H1 (cell line): ENCODE measurements at regions not wholly inside any gene's neighbourhood (a gene's known extent, or its start where the extent isn't known, plus 50 kb on each side); places are given as distances from the start of the nearest gene placed in this dataset.

Experiments used
- CTCF ChIA-PET: fragments of 300-600 bp; sonication (Branson Sonifier 250); formaldehyde crosslinking; loops from one replicate; lab custom pipeline; 2021; ENCODE audit not compliant: partially characterized antibody; lab: Charles Lee
- POLR2A ChIA-PET: fragments of 300-600 bp; sonication (Branson Sonifier 250); formaldehyde crosslinking; loops from one replicate; lab custom pipeline; 2021; ENCODE audit warnings: inconsistent platforms; ENCODE audit not compliant: partially characterized antibody; lab: Charles Lee
- DNase-seq, 2 experiments: peaks; one replicate each; pipeline versions ENCODE4 v3.0.0 to v3.0.0-alpha.2; 2010 to 2022; ENCODE audit warnings: low spot score in 2 of 2, low read depth in 1 of 2, mixed read lengths in 1 of 2
- FAIRE-seq: peaks from 2 replicates; lab custom pipeline; 2011; peaks lifted over from hg19 to GRCh38; lab: Jason Lieb, UNC
- H2AFZ ChIP-seq: 2 replicates; pipeline ENCODE4 v1.8.1; 2012; ENCODE audit warnings: low read length, inconsistent platforms
- H2AK5ac ChIP-seq: 2 replicates; pipeline ENCODE4 v1.6.1; 2013; ENCODE audit warnings: low read depth, low read length
- H2BK120ac ChIP-seq: replicated peaks from 2 replicates; pipeline ENCODE3; 2013; ENCODE audit warnings: low read depth, low read length, inconsistent platforms
- H2BK12ac ChIP-seq: 2 replicates; pipeline ENCODE4 v1.6.1; 2013; ENCODE audit warnings: low read depth, low read length
- H2BK15ac ChIP-seq: 2 replicates; pipeline ENCODE4 v1.6.1; 2013; ENCODE audit warnings: low read length
- H2BK20ac ChIP-seq: 2 replicates; pipeline ENCODE4 v1.6.1; 2013; ENCODE audit warnings: low read length
- H2BK5ac ChIP-seq: 2 replicates; pipeline ENCODE4 v1.6.1; 2013; ENCODE audit warnings: low read depth, low read length
- H3K14ac ChIP-seq: 2 replicates; pipeline ENCODE4 v1.6.1; 2013; ENCODE audit warnings: inconsistent platforms; ENCODE audit not compliant: insufficient read length
- H3K18ac ChIP-seq: 2 replicates; pipeline ENCODE4 v1.6.1; 2013; ENCODE audit warnings: low read length; ENCODE audit errors: extremely low read depth
- H3K23ac ChIP-seq: 2 replicates; pipeline ENCODE4 v1.6.1; 2013; ENCODE audit warnings: inconsistent platforms; ENCODE audit not compliant: insufficient read length
- H3K23me2 ChIP-seq: 2 replicates; pipeline ENCODE4 v1.6.1; 2013; ENCODE audit warnings: low read depth, low read length
- H3K27ac ChIP-seq: 2 replicates; pipeline ENCODE4 v1.6.1; 2011; ENCODE audit warnings: low read depth, low read length, inconsistent platforms
- H3K27me3 ChIP-seq, 4 experiments: replicated peaks in 1 of 4; 1 replicate in 1 of 4; 2 replicates in 3 of 4; pipeline versions ENCODE4 v1.6.1 to v1.8.1; 2011 to 2013; ENCODE audit warnings: low read length in 3 of 4, mild to moderate bottlenecking in 3 of 4, inconsistent platforms in 2 of 4, mixed read lengths in 2 of 4, moderate library complexity in 1 of 4; ENCODE audit not compliant: control insufficient read depth in 3 of 4, insufficient read depth in 3 of 4; ENCODE audit errors: extremely low read depth in 1 of 4
- H3K36me3 ChIP-seq, 4 experiments: 2 replicates each; pipeline versions ENCODE4 v1.6.1 to v1.8.1; 2011 to 2013; ENCODE audit warnings: mild to moderate bottlenecking in 4 of 4, low read length in 3 of 4, moderate library complexity in 2 of 4, control low read depth in 1 of 4, inconsistent platforms in 1 of 4; ENCODE audit not compliant: insufficient read depth in 4 of 4, control insufficient read depth in 2 of 4
- H3K4ac ChIP-seq: replicated peaks from 2 replicates; pipeline ENCODE3; 2013; ENCODE audit warnings: low read length, low read depth, mixed read lengths, inconsistent platforms; ENCODE audit not compliant: insufficient read length
- H3K4me1 ChIP-seq, 4 experiments: replicated peaks in 1 of 4; 1 replicate in 1 of 4; 2 replicates in 3 of 4; pipeline versions ENCODE4 v1.6.1 to v1.8.1; 2011 to 2013; ENCODE audit warnings: low read length in 3 of 4, inconsistent platforms in 2 of 4, mixed read lengths in 1 of 4; ENCODE audit not compliant: insufficient read depth in 4 of 4, control insufficient read depth in 3 of 4
- H3K4me2 ChIP-seq, 2 experiments: 2 replicates each; pipeline versions ENCODE4 v1.6.1 to v1.8.1; 2011 to 2013; ENCODE audit warnings: low read depth in 2 of 2, low read length in 2 of 2, control low read depth in 1 of 2, inconsistent platforms in 1 of 2, mild to moderate bottlenecking in 1 of 2; ENCODE audit not compliant: insufficient read depth in 1 of 2
- H3K4me3 ChIP-seq, 4 experiments: fragments of 200-600, 300-600 bp in 1 of 4; sonication (generic), shearing (Covaris generic), sonication (Bioruptor Twin) in 1 of 4; 2 replicates each; pipeline versions ENCODE4 v1.5.1 to v1.8.1; 2011 to 2016; ENCODE audit warnings: low read length in 4 of 4, low read depth in 3 of 4, control low read depth in 2 of 4, inconsistent platforms in 2 of 4, mild to moderate bottlenecking in 2 of 4, mixed read lengths in 1 of 4, moderate library complexity in 1 of 4; ENCODE audit not compliant: insufficient read depth in 2 of 4; ENCODE audit errors: extremely low read depth in 1 of 4
- H3K56ac ChIP-seq: replicated peaks from 2 replicates; pipeline ENCODE3; 2013; ENCODE audit warnings: low read depth, mild to moderate bottlenecking, mixed read lengths, low read length, inconsistent platforms; ENCODE audit not compliant: insufficient read length
- H3K79me1 ChIP-seq: 2 replicates; pipeline ENCODE4 v1.6.1; 2013; ENCODE audit warnings: low read depth, low read length, control low read depth
- H3K79me2 ChIP-seq, 2 experiments: 2 replicates each; pipeline versions ENCODE4 v1.6.1 to v1.8.1; 2012 to 2013; ENCODE audit warnings: low read length in 2 of 2, mild to moderate bottlenecking in 2 of 2, inconsistent platforms in 1 of 2; ENCODE audit not compliant: insufficient read depth in 2 of 2, control insufficient read depth in 1 of 2
- H3K9ac ChIP-seq, 4 experiments: replicated peaks in 1 of 4; 1 replicate in 1 of 4; 2 replicates in 3 of 4; pipeline versions ENCODE4 v1.6.1 to v1.8.1; 2011 to 2013; ENCODE audit warnings: low read depth in 3 of 4, low read length in 3 of 4, control low read depth in 2 of 4, mild to moderate bottlenecking in 2 of 4, moderate library complexity in 2 of 4, inconsistent platforms in 1 of 4; ENCODE audit errors: extremely low read depth in 1 of 4
- H3K9me3 ChIP-seq, 2 experiments: 2 replicates each; pipeline versions ENCODE4 v1.6.1 to v1.8.1; 2012 to 2013; ENCODE audit warnings: mild to moderate bottlenecking in 2 of 2, moderate library complexity in 2 of 2, control low read depth in 1 of 2, inconsistent platforms in 1 of 2, low read depth in 1 of 2, low read length in 1 of 2, mixed read lengths in 1 of 2; ENCODE audit not compliant: insufficient read depth in 2 of 2
- H4K20me1 ChIP-seq, 2 experiments: replicated peaks in 1 of 2; 2 replicates each; pipeline versions ENCODE3 to v1.8.1; 2011 to 2013; ENCODE audit warnings: inconsistent platforms in 2 of 2, low read length in 2 of 2, mild to moderate bottlenecking in 1 of 2; ENCODE audit not compliant: insufficient read depth in 2 of 2, control insufficient read depth in 1 of 2
- H4K5ac ChIP-seq: 2 replicates; pipeline ENCODE4 v1.6.1; 2013; ENCODE audit warnings: low read length, low read depth, mixed read lengths, inconsistent platforms; ENCODE audit not compliant: insufficient read length
- H4K8ac ChIP-seq: 2 replicates; pipeline ENCODE4 v1.8.0; 2013; ENCODE audit warnings: mild to moderate bottlenecking, moderate library complexity, low read length, inconsistent platforms; ENCODE audit not compliant: insufficient read depth; ENCODE audit errors: extremely low read depth
- H4K91ac ChIP-seq: replicated peaks from 2 replicates; pipeline ENCODE3; 2013; ENCODE audit warnings: low read length, mixed read lengths, inconsistent platforms; ENCODE audit not compliant: insufficient read length
- HDAC6 ChIP-seq: IDR thresholded peaks from one replicate; pipeline ENCODE4 v1.7.1; 2012; ENCODE audit warnings: low read depth, mild to moderate bottlenecking, inconsistent platforms, low read length, moderate library complexity
- MAFK ChIP-seq: IDR thresholded peaks from 2 replicates; pipeline ENCODE4 v1.6.1; 2012; ENCODE audit warnings: low read depth, mild to moderate bottlenecking, improper control_type of control experiment, low read length
- TAF7 ChIP-seq: optimal IDR thresholded peaks from 2 replicates; pipeline ENCODE3; 2011; ENCODE audit warnings: low read depth, mild to moderate bottlenecking, inconsistent platforms, low read length, moderate library complexity, borderline replicate concordance

- no peak overlapping the region for H3K9ac ChIP-seq
- no peak overlapping the region for H2BK15ac ChIP-seq
- H3K79me1 ChIP-seq, result no peaks in the 10 kb centered on the region
- H3K4me3 ChIP-seq, result no peak overlapping the region
- H2BK5ac ChIP-seq, result no peak overlapping the region
- no peak overlapping the region for H2AFZ ChIP-seq
- H2BK120ac ChIP-seq, result no peak overlapping the region
- H3K27ac ChIP-seq, result no peak overlapping the region
- H4K20me1 ChIP-seq, result no peaks in the 10 kb centered on the region
- no peaks in the 10 kb centered on the region for H3K9me3 ChIP-seq
- no peaks in the 10 kb centered on the region for H3K4me1 ChIP-seq
- no peak overlapping the region for H4K5ac ChIP-seq
- no peak overlapping the region for H2BK12ac ChIP-seq
- H4K8ac ChIP-seq, result no peak overlapping the region
- H2AK5ac ChIP-seq, result no peak overlapping the region
- no peak overlapping the region for H3K18ac ChIP-seq
- H3K4ac ChIP-seq, result no peak overlapping the region
- H4K91ac ChIP-seq, result no peak overlapping the region
- FAIRE-seq (no peak), DNase-seq (no peak)
- ChIA-PET POLR2A (no interaction called here), CTCF (no interaction called here)
- no peaks in the 10 kb centered on the region for H3K36me3 ChIP-seq
- H3K4me2 ChIP-seq, result no peak overlapping the region
- no peak overlapping the region for H3K23ac ChIP-seq
- H3K27me3 ChIP-seq, result peaks cover 0 to 1% (median 0%) of the 10 kb centered on the region in 4 experiments; a peak in 1 of 7 replicates
- no peak overlapping the region for H3K56ac ChIP-seq
- no peak overlapping the region for H3K14ac ChIP-seq
- no peak for TF ChIP-seq MAFK
- no peak for TF ChIP-seq HDAC6
- no peak for TF ChIP-seq TAF7
- no peak overlapping the region for H2BK20ac ChIP-seq
- H3K23me2 ChIP-seq, result no peaks in the 10 kb centered on the region
- no peaks in the 10 kb centered on the region for H3K79me2 ChIP-seq
Measured at GRCh38 chr11:26127336-26127735, 204.6 kb upstream of the ANO3 start.
